PC-9 (cell line): ENCODE measurements at regions not wholly inside any gene's neighbourhood (a gene's known extent, or its start where the extent isn't known, plus 50 kb on each side); places are given as distances from the start of the nearest gene placed in this dataset.

Experiments used
- BruUV-seq: library from RNA; stranded (reverse); fragments of 400-500 nt; replicated peaks from 2 replicates; lab custom pipeline; 2021; lab: Mats Ljungman, UMichigan
- CTCF ChIA-PET: fragments of 300-600 bp; sonication (Branson Sonifier 250); formaldehyde crosslinking; loops from one replicate; lab custom pipeline; 2022; ENCODE audit warnings: antibody characterized with exemption; lab: Charles Lee
- POLR2A ChIA-PET: fragments of 300-600 bp; sonication (Branson Sonifier 250); formaldehyde crosslinking; loops from one replicate; lab custom pipeline; 2022; ENCODE audit warnings: antibody characterized with exemption; ENCODE audit not compliant: unreplicated experiment; lab: Charles Lee
- DNase-seq, 2 experiments: peaks; one replicate each; pipeline versions ENCODE4 v3.0.0 to v3.0.0-alpha.2; 2015 to 2022; ENCODE audit warnings: mixed read lengths in 1 of 2
- H2AFZ ChIP-seq: fragments of 200-600 bp; sonication (generic); 2 replicates; pipeline ENCODE4 v1.8.1; 2017; ENCODE audit warnings: antibody characterized with exemption
- H3F3A ChIP-seq: fragments of 200-600 bp; sonication (generic); 2 replicates; pipeline ENCODE4 v1.8.1; 2017; ENCODE audit warnings: antibody characterized with exemption, mild to moderate bottlenecking, low read depth; ENCODE audit not compliant: insufficient read depth
- H3K27ac ChIP-seq: fragments of 200-600 bp; sonication (generic); 2 replicates; pipeline ENCODE4 v1.6.1; 2016; ENCODE audit warnings: mixed run types
- H3K27me3 ChIP-seq: fragments of 200-600 bp; sonication (generic); 2 replicates; pipeline ENCODE4 v1.6.1; 2016; ENCODE audit warnings: low read depth, mixed run types; ENCODE audit not compliant: insufficient read depth
- H3K36me3 ChIP-seq: fragments of 200-600 bp; sonication (generic); 2 replicates; pipeline ENCODE4 v1.6.1; 2016; ENCODE audit warnings: low read depth, mixed run types
- H3K4me1 ChIP-seq: fragments of 200-600 bp; sonication (generic); replicated peaks from 2 replicates; pipeline ENCODE4 v1.6.1; 2016; ENCODE audit warnings: mixed run types; ENCODE audit not compliant: insufficient read depth
- H3K4me2 ChIP-seq: fragments of 200-600 bp; sonication (generic); 2 replicates; pipeline ENCODE4 v1.6.1; 2017; ENCODE audit warnings: mixed run types
- H3K4me3 ChIP-seq: fragments of 200-600 bp; sonication (generic); 2 replicates; pipeline ENCODE4 v1.6.1; 2016; ENCODE audit warnings: mixed run types
- H3K79me2 ChIP-seq: fragments of 200-600 bp; sonication (generic); 2 replicates; pipeline ENCODE4 v1.6.1; 2017; ENCODE audit warnings: low read depth, mixed run types
- H3K9me2 ChIP-seq: fragments of 200-600 bp; sonication (generic); 2 replicates; pipeline ENCODE4 v1.8.1; 2017; ENCODE audit warnings: mild to moderate bottlenecking; ENCODE audit not compliant: insufficient read depth
- H3K9me3 ChIP-seq: fragments of 200-600 bp; sonication (generic); 2 replicates; pipeline ENCODE4 v1.8.1; 2016; ENCODE audit warnings: low read depth; ENCODE audit not compliant: insufficient read depth
- H4K20me1 ChIP-seq: fragments of 200-600 bp; sonication (generic); 2 replicates; pipeline ENCODE4 v1.8.1; 2017; ENCODE audit not compliant: insufficient read depth
- CTCF ChIP-seq: fragments of 200-600 bp; sonication (generic); conservative IDR thresholded peaks from 2 replicates; pipeline ENCODE4 v1.6.1; 2017; ENCODE audit warnings: mixed run types, antibody characterized with exemption, mild to moderate bottlenecking, moderate library complexity
- EZH2 ChIP-seq: fragments of 200-600 bp; sonication (generic); IDR thresholded peaks from 2 replicates; pipeline ENCODE4 v1.8.0; 2017; ENCODE audit warnings: antibody characterized with exemption, low read depth
- intact Hi-C: fragments of 100-400 bp; cut with micrococcal nuclease; formaldehyde crosslinking; loops from one replicate; pipeline ENCODE4 v1.10.0; 2022; ENCODE audit not compliant: unreplicated experiment

GRCh38 chr6:135603249-135603648, 105.7 kb upstream of the AHI1 start:
- H4K20me1 ChIP-seq: no peaks in the 10 kb centered on the region
- H3K4me2 ChIP-seq: no peak overlapping the region
- H3K4me1 ChIP-seq: no peaks in the 10 kb centered on the region
- H3K79me2 ChIP-seq: no peaks in the 10 kb centered on the region
- ChIA-PET POLR2A (no interaction called here), CTCF (no interaction called here)
- intact Hi-C loops: no loop called here
- DNase-seq: peak in 1 of 2 experiments; percentile 26
- no peak overlapping the region for H3K4me3 ChIP-seq
- no peaks in the 10 kb centered on the region for H3K9me3 ChIP-seq
- no peak for TF ChIP-seq EZH2
- no peak for TF ChIP-seq CTCF
- no peak overlapping the region for H3K27ac ChIP-seq
- no peaks in the 10 kb centered on the region for H3K9me2 ChIP-seq
- H3F3A ChIP-seq: no peaks in the 10 kb centered on the region
- no TSS peak for BruUV-seq
- H3K27me3 ChIP-seq: no peaks in the 10 kb centered on the region
- H2AFZ ChIP-seq: no peak overlapping the region
- no peaks in the 10 kb centered on the region for H3K36me3 ChIP-seq

GRCh38 chr6:135604035-135604860, 106.7 kb upstream of the AHI1 start:
- H3K27ac ChIP-seq: no peak overlapping the region
- no peaks in the 10 kb centered on the region for H3K27me3 ChIP-seq
- H2AFZ ChIP-seq: no peak overlapping the region
- DNase-seq: peak in 1 of 2 experiments; percentile 17
- H3K4me2 ChIP-seq: no peak overlapping the region
- no peaks in the 10 kb centered on the region for H3K36me3 ChIP-seq
- H3K79me2 ChIP-seq: no peaks in the 10 kb centered on the region
- H3K9me2 ChIP-seq: no peaks in the 10 kb centered on the region
- no peak overlapping the region for H3K4me3 ChIP-seq
- H3F3A ChIP-seq: no peaks in the 10 kb centered on the region
- BruUV-seq: no TSS peak
- ChIA-PET POLR2A (no interaction called here), CTCF (no interaction called here)
- no peaks in the 10 kb centered on the region for H4K20me1 ChIP-seq
- no peak for TF ChIP-seq CTCF
- no peak for TF ChIP-seq EZH2
- no peaks in the 10 kb centered on the region for H3K9me3 ChIP-seq
- intact Hi-C loops: no loop called here
- H3K4me1 ChIP-seq: no peaks in the 10 kb centered on the region

DNA sequence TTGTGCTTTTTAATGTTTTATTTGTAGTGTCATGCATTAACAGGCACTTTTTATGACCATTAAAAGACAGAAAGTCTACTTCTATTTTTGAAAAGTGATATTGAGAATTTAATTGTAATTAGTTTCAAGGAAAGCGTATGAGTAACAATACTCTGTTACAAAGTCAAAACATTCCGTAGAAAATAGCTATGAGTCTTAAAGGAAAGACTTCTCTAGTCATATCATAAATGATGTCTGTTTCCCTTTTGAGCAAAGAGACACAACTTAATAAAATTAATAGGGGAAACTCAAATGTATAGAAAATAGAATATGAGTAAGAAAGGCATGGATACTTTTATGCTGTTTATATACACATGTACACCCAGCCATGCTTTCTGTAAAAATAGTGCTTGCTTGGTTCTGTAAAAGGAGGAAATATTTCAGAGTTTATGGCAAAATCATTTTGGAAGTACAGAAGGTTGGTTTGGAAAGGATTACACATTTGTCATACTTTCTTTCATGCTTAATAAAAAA, 107.8 kb upstream of the AHI1 start:
- no peaks in the 10 kb centered on the region for H3K36me3 ChIP-seq
- no peak overlapping the region for H3K4me2 ChIP-seq
- no peak overlapping the region for H3K4me3 ChIP-seq
- H2AFZ ChIP-seq: no peak overlapping the region
- no peaks in the 10 kb centered on the region for H3F3A ChIP-seq
- no peak overlapping the region for H3K27ac ChIP-seq
- H4K20me1 ChIP-seq: no peaks in the 10 kb centered on the region
- H3K27me3 ChIP-seq: no peaks in the 10 kb centered on the region
- DNase-seq: peak in 1 of 2 experiments; percentile 18
- ChIA-PET POLR2A (no interaction called here), CTCF (no interaction called here)
- H3K4me1 ChIP-seq: no peaks in the 10 kb centered on the region
- H3K9me3 ChIP-seq: no peaks in the 10 kb centered on the region
- no peaks in the 10 kb centered on the region for H3K79me2 ChIP-seq
- no peaks in the 10 kb centered on the region for H3K9me2 ChIP-seq
- TF ChIP-seq EZH2: no peak
- no peak for TF ChIP-seq CTCF
- intact Hi-C loops: no loop called here
- no TSS peak for BruUV-seq
